Astrocyte of the cerebellum (primary cell): ENCODE measurements at regions not wholly inside any gene's neighbourhood (a gene's known extent, or its start where the extent isn't known, plus 50 kb on each side); places are given as distances from the start of the nearest gene placed in this dataset.
"Not testable (repeated sequence)": the region's sequence is repeated elsewhere in the genome, so short reads cannot be mapped to it uniquely, and the experiment has no call there.

Experiments
- DNase-seq: peaks from one replicate; pipeline ENCODE4 v3.0.0-alpha.2; 2011; ENCODE audit warnings: low read depth
- H3K4me3 ChIP-seq: 2 replicates; pipeline ENCODE4 v1.5.1; 2011; ENCODE audit warnings: mild to moderate bottlenecking, low read depth, low read length, moderate library complexity
- CTCF ChIP-seq: IDR thresholded peaks from 2 replicates; pipeline ENCODE4 v1.5.1; 2012; ENCODE audit warnings: low read length, low read depth, moderate library complexity, mild to moderate bottlenecking; ENCODE audit errors: missing control alignments
- in situ Hi-C: cut with HindIII; loops from 2 replicates; pipeline ENCODE4 v1.10.0; 2017; ENCODE audit warnings: low sequenced_read_pairs

GRCh38 chr2:109677835-109678580, 63.8 kb downstream of the SOWAHC start:
- no peak for DNase-seq
- no peak overlapping the region for H3K4me3 ChIP-seq
- in situ Hi-C loops = no loop called here
- TF ChIP-seq CTCF = no peak

GRCh38 chr2:109678724-109679201, 64.6 kb downstream of the SOWAHC start:
- in situ Hi-C loops, H3K4me3 ChIP-seq, DNase-seq: not testable (repeated sequence)

- H3K4me3 ChIP-seq = no peak overlapping the region
- in situ Hi-C loops = no loop called here
- no peak for TF ChIP-seq CTCF
- no peak for DNase-seq
Observed at GRCh38 chr2:109679225-109679624, 65.1 kb downstream of the SOWAHC start.

- in situ Hi-C loops = no loop called here
- DNase-seq = no peak
- no peak for TF ChIP-seq CTCF
- no peak overlapping the region for H3K4me3 ChIP-seq
Observed at GRCh38 chr2:109679626-109680025, 65.5 kb downstream of the SOWAHC start.

- in situ Hi-C loops = no loop called here
- H3K4me3 ChIP-seq = no peak overlapping the region
- no peak for DNase-seq
- no peak for TF ChIP-seq CTCF
Observed at GRCh38 chr2:109680523-109681297, 66.5 kb downstream of the SOWAHC start.

GRCh38 chr2:109681633-109682380, 67.6 kb downstream of the SOWAHC start:
- no peak for DNase-seq
- H3K4me3 ChIP-seq = no peak overlapping the region
- no peak for TF ChIP-seq CTCF
- in situ Hi-C loops = no loop called here
